Mucosa of descending colon (tissue), 3 donors: ENCODE measurements at regions not wholly inside any gene's neighbourhood (a gene's known extent, or its start where the extent isn't known, plus 50 kb on each side); places are given as distances from the start of the nearest gene placed in this dataset.

Experiments used
- ATAC-seq: fragments of 200-7000 bp; cut with Tn5 transposase; one replicate; pipeline ENCODE4 v1.9.1; 2020; ENCODE audit warnings: mild to moderate bottlenecking, moderate library complexity
- DNase-seq, 3 donors: peaks; one replicate each; pipeline ENCODE4 v3.0.0-alpha.2; 2020
- H3K36me3 ChIP-seq: fragments of 200-600 bp; one replicate; pipeline ENCODE4 v1.8.0; 2021; ENCODE audit warnings: low read depth, mild to moderate bottlenecking
- H3K4me1 ChIP-seq: fragments of 200-600 bp; one replicate; pipeline ENCODE4 v1.8.0; 2021; ENCODE audit warnings: low read depth, mild to moderate bottlenecking
- H3K4me3 ChIP-seq: fragments of 200-600 bp; one replicate; pipeline ENCODE4 v1.8.0; 2021; ENCODE audit warnings: mild to moderate bottlenecking
- H3K9me3 ChIP-seq: fragments of 200-600 bp; one replicate; pipeline ENCODE4 v1.8.0; 2021; ENCODE audit warnings: mild to moderate bottlenecking
- CTCF ChIP-seq: fragments of 200-600 bp; IDR thresholded peaks from one replicate; pipeline ENCODE4 v1.8.0; 2022; ENCODE audit warnings: antibody characterized with exemption, mild to moderate bottlenecking
- intact Hi-C, 2 donors: fragments of 100-400 bp; cut with DNase I in 1 of 2; cut with micrococcal nuclease in 1 of 2; formaldehyde crosslinking; loops; one replicate each; pipeline versions ENCODE4 v1.11.0 to v1.11.1; 2022; cut with DNase I, micrococcal nuclease
- donor health status: DM: no; HTN: no; CAD: no; lungs with moderate emphysema.
- donor health status: DM: no; HTN: no; CAD: no.
- donor health status: DM: no; HTN: yes; CAD: no.

GRCh38 chr2:149670086-149670485 is 82.5 kb upstream of the MMADHC start:
- TF ChIP-seq CTCF, result no peak
- ATAC-seq (no peak), DNase-seq (no peak)
- Histone ChIP-seq H3K4me3 (no peak overlapping the region), H3K4me1 (no peaks in the 10 kb centered on the region), H3K9me3 (peaks cover under 1% of the 10 kb centered on the region), H3K36me3 (no peaks in the 10 kb centered on the region)
- intact Hi-C loops, result no loop called here

GRCh38 chr2:149666809-149667320 is 79.3 kb upstream of the MMADHC start:
- no peak for ATAC-seq
- H3K4me1 ChIP-seq, result no peaks in the 10 kb centered on the region

GRCh38 chr2:149664896-149665295 is 77.3 kb upstream of the MMADHC start:
- H3K9me3 ChIP-seq, result peaks cover 3% of the 10 kb centered on the region
- ATAC-seq (no peak), DNase-seq (no peak)
- no peaks in the 10 kb centered on the region for H3K36me3 ChIP-seq
- H3K4me1 ChIP-seq, result no peaks in the 10 kb centered on the region
- no peak overlapping the region for H3K4me3 ChIP-seq
- no peak for TF ChIP-seq CTCF
- intact Hi-C loops, result no loop called here

More at GRCh38 chr2:149666809-149667320, 79.3 kb upstream of the MMADHC start:
- TF ChIP-seq CTCF, result no peak
- Histone ChIP-seq H3K4me3 (no peak overlapping the region), H3K36me3 (no peaks in the 10 kb centered on the region), H3K9me3 (peaks cover 3% of the 10 kb centered on the region)
- intact Hi-C loops, result no loop called here
- DNase-seq, result no peak

- H3K4me3 ChIP-seq, result no peak overlapping the region
- no peak for DNase-seq
- no peak for ATAC-seq
- intact Hi-C loops, result no loop called here
- no peak for TF ChIP-seq CTCF
- no peaks in the 10 kb centered on the region for H3K4me1 ChIP-seq
- H3K9me3 ChIP-seq, result peaks cover 3% of the 10 kb centered on the region
- no peaks in the 10 kb centered on the region for H3K36me3 ChIP-seq
Observed at GRCh38 chr2:149662556-149662955, 75.0 kb upstream of the MMADHC start.

- DNase-seq, result peak in 1 of 3 donors; percentile 55
- Histone ChIP-seq H3K36me3 (no peaks in the 10 kb centered on the region), H3K4me1 (no peaks in the 10 kb centered on the region), H3K4me3 (no peak overlapping the region), H3K9me3 (peaks cover 3% of the 10 kb centered on the region)
- intact Hi-C loops, result no loop called here
- ATAC-seq, result peak; percentile 92
- no peak for TF ChIP-seq CTCF
Observed at GRCh38 chr2:149661844-149662243, 74.3 kb upstream of the MMADHC start.

GRCh38 chr2:149658553-149658952 is 71.0 kb upstream of the MMADHC start:
- Histone ChIP-seq H3K36me3 (no peaks in the 10 kb centered on the region), H3K4me1 (no peaks in the 10 kb centered on the region), H3K9me3 (no peaks in the 10 kb centered on the region), H3K4me3 (no peak overlapping the region)
- no peak for DNase-seq
- intact Hi-C loops, result no loop called here
- ATAC-seq, result no peak
- no peak for TF ChIP-seq CTCF
